ENCODE measurements at regions not wholly inside any gene's neighbourhood (a gene's known extent, or its start where the extent isn't known, plus 50 kb on each side); places are given as distances from the start of the nearest gene placed in this dataset.

- DNase-seq: peak; percentile 82
Measured at GRCh38 chr15:95447486-95447885, 883.0 kb upstream of the NR2F2 start.

DNA sequence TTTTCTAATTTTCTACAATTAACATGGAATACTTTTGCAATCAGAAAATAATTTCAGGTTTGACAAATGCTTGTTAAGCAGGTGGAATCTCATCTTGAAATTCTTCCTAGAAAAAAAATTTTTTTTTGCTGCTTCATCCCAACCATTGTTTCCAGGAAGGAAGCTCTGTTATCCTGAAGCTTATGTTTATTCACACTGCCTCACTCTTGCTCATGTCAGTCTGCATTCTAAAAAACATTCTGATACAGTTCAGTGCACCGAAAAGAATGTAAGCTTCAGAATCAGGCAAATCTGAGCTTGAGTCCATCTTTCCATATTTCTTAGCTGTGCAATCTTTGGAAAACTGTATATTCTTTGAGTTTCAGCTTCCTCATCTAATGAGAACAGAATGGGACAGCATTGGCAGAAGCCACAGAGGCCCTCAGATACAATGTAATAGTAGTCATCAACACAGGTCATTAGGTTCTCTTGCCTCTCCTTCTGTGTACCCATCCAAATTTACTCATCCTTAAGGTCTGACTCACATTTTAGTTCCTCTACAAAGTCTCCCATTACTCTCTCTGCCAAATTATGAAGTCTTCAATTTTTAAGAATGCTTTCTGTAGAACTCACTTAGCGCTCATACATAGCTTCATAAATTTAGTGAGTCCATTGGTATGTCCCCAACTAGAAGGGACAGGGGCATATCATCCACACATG, 881.8 kb upstream of the NR2F2 start:
- no peak for DNase-seq

- DNase-seq: no peak
Measured at GRCh38 chr15:95449230-95449628, 881.3 kb upstream of the NR2F2 start.

DNA sequence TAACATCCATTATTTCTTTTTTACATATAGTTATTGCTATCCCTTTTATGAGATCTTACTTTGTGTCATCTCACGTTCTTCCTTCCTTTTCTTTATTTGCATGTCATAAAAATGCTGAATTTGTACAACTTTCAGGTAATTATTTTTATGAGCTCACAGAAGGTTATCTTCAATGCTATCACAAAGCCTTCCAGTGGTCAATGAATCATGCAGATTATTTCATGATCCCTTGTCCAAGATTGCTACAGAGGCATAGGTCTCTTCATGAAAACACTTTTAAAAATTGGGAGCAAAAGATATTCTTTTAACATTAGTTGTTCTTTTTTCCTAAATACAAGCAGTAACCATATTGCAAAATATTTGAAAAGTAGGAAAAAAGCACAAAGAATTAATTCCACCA, 880.1 kb upstream of the NR2F2 start:
- DNase-seq: no peak

DNA sequence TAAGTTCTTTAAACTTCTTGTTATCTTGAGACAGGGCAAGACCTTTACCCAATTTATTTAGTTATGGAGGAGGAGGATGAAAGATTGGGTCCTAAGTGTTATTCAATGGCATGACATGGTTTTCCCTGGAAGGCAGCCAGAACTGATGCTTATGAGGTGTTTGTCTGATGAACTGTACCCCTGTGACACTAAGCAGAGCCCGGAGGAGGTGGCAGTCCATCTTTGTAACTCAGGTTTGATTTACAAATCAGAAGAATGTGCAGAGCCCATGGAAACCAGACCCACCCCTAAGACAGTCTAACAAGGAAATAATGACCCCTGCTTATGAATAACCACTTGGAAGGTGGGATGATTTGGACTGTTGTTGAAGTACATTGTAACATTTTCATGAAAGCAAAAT, 878.6 kb upstream of the NR2F2 start:
- no peak for DNase-seq

DNA sequence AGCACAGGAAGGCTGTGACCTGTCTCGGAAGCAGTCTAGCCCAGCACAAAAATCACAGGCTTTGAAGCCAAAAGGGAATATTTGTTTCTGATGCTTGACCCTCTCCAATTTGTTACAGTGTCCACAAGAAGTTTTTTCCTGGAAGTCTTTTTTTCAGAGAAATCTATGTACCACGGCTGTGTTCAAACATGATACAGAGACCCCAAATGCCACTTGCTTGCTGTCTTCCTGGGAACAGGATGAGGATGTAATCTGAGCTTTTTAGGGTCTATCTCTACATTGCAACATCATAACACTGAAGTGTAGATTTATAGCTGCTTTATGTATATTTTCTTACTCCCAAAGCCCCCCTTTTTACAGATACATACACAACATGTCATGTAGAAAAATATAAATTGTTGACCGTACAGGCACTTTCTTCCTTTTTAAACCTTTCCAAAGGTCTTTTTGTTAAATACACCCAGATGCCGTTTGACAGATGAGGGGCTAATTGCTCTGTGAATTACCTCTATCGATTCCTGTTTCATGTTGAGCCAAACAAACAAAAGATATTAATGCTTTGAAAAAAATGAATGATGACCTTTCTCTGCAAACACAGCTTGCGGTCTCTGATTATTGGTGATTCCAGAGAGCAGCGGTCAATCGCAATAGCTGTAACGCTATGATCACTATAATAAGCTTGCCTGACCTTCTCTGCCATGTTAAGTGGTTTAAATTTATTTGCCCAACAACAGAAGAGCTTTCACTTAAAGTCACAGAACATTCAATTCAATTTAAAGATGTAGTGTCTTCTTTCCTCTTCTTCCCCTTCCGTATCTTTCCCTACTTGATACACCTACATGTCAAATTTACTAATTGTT, 875.9 kb upstream of the NR2F2 start:
- no peak for DNase-seq

DNA sequence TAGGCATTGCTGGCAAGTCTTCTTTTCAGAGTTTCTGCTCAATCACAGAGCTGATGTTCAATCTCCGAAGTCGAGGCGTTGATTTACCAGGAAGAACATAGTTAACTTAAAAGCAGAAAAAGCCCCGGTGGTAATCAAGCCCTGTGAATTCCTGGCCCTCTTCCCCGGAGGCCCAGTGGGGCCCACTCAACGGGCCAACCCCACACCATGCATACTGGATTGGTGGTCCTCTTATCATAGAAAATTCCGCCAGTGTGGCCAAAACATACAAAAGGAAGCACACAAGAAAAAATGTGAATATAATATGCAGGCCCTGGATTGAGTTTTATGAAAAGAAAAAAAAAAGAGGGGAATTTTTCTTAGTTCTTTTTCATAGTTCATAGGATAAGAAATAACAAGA, 873.0 kb upstream of the NR2F2 start:
- DNase-seq: no peak

- no peak for DNase-seq
Measured at GRCh38 chr15:95458721-95459120, 871.8 kb upstream of the NR2F2 start.

- DNase-seq: no peak
Measured at GRCh38 chr15:95459273-95459672, 871.2 kb upstream of the NR2F2 start.

DNA sequence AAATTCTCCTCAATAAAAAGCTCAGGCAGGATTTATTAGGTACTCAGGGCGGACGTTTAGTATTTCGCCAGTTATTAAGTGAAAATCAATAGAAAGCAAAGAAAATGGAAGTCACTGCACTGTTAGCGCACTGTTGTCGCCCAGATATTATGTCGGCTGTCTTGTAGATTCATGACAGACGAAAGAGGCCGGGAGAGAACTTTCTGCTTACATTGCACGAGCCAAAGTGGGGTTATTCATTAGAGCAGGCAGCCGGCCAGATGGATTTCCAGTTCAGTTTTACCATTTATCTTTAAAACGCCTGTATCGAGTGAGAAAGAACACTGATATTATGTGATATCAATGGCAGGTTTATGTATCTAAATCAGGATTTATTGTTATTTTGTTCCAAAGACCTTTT, 866.0 kb upstream of the NR2F2 start:
- peak; percentile 91 for DNase-seq

DNA sequence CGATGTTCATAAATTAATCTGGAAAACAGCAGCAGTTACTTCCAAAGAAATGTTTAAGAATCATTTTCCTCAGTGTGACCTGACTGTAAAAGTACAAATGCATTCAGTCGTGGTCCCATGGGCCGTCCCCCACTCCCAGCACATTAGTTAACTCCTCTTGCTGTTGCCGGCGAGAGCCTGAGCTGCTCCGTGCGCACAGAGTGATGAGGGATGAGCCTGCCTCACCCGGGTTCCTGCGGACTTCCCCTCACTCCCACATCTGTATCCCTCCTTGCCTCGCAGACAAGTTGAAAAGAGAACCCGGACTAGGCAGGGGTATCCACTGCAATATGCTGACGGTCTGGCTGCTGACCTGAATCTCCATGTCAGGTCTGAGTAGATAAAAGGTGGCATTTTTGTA, 861.7 kb upstream of the NR2F2 start:
- no peak for DNase-seq

DNA sequence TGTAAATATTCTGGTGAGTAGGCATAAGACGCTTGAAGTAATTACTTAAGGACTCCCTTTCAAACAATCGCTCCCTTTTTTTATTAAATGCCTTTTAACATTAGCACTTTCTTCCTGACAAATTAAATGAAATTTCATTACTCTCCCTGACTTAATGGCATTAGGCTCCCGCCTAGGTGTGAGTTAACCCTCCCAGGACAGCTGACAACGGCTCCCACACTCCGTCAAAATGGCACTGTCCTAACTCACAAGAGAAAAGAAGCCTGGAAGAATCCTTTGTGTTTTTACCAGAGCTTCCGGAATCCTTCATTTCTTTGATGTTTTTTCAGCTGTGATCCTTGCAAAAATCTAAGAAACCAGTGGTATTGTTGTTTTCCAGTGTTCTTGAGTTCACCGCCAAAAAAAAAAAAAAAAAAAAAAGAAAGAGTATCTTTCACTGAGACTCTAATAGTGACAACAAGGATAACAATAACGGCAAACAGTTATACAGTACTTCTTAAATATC, 861.0 kb upstream of the NR2F2 start:
- no peak for DNase-seq

- no peak for DNase-seq
Measured at GRCh38 chr15:95470529-95470928, 860.0 kb upstream of the NR2F2 start.

DNA sequence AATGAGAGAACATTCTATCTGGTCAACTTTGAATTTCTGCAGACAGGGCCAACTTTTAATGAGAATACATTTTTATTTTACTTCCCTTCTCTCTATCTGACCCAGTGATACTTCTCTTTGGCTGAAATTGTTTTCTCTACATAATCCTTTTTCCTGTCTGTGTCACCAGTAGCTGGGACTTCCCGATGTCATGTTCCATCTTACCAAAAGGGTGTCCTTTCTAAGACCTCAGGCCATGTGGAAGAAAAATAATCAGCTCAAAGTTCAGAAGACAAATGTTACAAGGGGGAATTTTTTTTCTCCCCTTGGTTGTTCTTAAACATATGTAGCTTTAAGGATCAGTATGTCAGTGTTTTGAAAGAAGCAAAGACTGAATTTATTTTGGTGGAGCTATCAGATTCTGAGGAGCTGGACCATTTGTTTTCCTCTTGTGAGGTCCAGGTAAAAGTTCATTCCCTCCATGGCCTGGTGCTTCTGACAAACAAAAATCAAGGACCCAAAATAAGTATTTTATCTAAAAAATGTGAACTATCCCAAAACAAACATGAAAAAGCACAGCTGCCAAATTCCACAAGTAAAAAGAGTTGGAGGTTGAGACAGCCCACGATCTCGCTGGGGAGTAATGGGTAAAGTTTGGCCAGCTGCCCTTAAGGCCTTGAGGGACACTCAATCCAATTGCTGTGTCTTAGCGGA, 859.4 kb upstream of the NR2F2 start:
- DNase-seq: peak; percentile 80

DNA sequence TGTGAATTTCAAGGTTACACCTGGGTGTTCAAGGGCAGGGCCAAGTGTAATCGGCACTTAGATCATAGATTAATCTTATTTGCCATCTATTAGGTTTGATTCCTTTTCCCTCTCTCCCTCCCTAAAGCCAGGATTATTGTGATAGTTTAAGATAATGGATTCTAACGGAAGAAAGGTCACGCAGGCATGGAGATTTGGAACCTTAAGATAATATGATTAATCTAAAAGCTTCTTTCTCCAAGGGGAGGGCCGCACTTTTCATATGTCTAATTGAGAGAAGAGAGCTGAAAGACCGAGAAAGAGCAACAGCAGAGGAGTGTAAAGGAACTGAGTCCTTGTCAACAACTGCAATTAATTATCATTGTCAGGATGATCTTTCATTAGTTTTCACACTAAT, 858.8 kb upstream of the NR2F2 start:
- DNase-seq: no peak

DNA sequence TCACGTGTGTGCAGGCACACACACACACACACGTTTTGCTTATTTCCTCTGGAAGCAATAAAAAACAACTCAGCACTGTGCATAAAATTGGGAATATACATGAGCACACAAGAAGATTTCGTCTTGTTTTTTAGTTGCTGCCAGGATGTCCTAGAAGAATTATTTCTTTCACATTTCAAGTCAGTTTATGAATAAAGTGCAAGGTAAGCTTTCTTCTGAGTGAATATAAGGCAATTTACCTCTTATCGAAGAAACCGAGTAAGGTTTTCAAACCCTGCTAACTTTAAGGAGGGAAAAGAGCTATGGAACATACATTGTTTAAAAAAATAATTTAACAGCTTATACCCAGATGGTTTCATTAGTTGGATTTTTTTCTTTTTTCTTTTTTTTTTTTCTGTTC, 855.4 kb upstream of the NR2F2 start:
- DNase-seq: no peak

DNA sequence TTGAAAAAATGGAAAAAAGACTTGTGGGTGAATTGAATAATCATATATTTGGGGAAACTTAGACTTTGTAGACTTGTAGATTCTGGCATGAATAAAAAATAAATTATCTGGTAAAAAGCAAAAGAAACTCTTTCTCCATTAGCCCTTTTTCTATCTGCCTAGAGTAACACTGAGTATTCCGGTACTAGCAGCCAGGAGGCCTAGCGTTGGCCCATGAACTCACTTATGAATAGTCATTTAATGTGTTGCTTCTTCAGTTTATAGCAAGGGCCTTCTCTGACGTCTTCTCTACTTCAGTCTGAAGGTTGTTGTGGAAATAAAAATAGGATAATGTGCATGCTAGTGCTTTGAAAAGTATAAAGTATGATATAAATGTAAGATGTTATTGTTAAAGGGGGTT, 851.2 kb upstream of the NR2F2 start:
- no peak for DNase-seq

- DNase-seq: no peak
Measured at GRCh38 chr15:95485367-95485766, 845.1 kb upstream of the NR2F2 start.

DNA sequence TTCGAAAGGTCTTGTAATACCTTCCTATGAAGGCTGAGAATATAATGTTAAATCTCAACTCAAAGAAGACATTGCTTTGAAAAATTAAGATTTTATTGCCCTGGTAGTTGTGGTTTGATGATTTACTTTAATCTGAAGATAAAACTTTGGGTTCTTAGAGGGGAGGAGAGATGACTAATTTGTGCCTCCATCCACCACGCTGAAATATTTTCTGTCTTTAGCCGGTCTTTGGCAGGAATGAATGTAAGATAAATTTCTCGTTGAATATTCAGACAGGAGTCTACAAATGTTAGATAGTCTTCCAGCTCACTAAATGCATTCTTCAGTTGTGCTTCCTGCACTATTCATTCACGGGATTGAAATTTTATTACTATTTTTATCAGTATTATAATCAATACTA, 844.3 kb upstream of the NR2F2 start:
- DNase-seq: no peak

- DNase-seq: no peak
Measured at GRCh38 chr15:95489103-95489502, 841.4 kb upstream of the NR2F2 start.

DNA sequence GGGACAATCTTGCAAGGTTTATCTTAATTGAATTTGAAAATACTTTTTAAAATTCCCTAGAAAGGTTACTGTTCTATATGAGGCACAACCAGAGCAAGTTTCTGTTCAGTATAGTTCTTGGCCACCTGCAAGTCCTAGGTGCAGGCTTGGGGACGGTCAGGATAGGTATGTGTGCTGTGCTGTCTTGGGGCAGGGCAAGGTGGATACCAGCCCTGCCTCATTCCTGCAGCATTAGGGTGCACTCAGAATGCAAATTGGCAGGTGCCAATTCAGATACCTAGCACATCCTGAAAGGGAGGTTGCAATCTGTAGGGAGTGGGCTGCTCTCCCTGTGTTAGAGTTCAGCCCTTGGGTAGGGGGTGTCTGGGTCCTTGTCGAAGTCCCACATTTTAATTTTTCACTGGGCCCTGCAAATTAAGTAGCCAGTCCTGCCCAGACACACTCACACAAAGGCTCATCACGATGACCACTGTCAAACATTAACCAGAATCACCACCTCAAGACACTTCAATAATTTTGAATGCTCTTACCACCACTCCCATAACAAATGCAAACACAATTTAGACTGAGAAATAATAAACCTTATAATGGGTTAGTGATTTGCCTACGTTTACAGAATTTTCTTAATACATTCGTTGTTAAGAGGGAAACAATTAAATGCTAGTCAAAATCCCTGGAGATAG, 838.0 kb upstream of the NR2F2 start:
- DNase-seq: no peak

- DNase-seq: no peak
Measured at GRCh38 chr15:95494971-95495541, 835.4 kb upstream of the NR2F2 start.

Data from renal pelvis (tissue), 1 donor.